SK-N-SH treated with all-trans-retinoic acid at 6 μM for 48 hours (cell line): ENCODE measurements at regions not wholly inside any gene's neighbourhood (a gene's known extent, or its start where the extent isn't known, plus 50 kb on each side); places are given as distances from the start of the nearest gene placed in this dataset.

Experiments
- ATAC-seq: fragments of 200-7000 bp; cut with Tn5 transposase; 3 replicates; pipeline ENCODE4 v1.9.1; 2020; ENCODE audit warnings: mild to moderate bottlenecking, moderate library complexity
- ARNTL ChIP-seq: fragments of 450-650 bp; formaldehyde crosslinking; IDR thresholded peaks from 2 replicates; pipeline ENCODE4 v1.5.0; 2020; ENCODE audit warnings: low read depth, mild to moderate bottlenecking, moderate library complexity, borderline replicate concordance
- BACH2 ChIP-seq: fragments of 250-450 bp; sonication (Bioruptor Pico); IDR thresholded peaks from 2 replicates; pipeline ENCODE4 v1.9.0; 2021; ENCODE audit warnings: mild to moderate bottlenecking, borderline replicate concordance
- CSDC2 ChIP-seq: fragments of 250-450 bp; sonication (Bioruptor Pico); IDR thresholded peaks from 2 replicates; pipeline ENCODE4 v1.5.0; 2020; ENCODE audit warnings: mild to moderate bottlenecking, moderate library complexity
- ESRRG ChIP-seq: fragments of 250-450 bp; sonication (Bioruptor Pico); IDR thresholded peaks from 2 replicates; pipeline ENCODE4 v1.6.1; 2021; ENCODE audit warnings: mild to moderate bottlenecking
- GLIS3 ChIP-seq: fragments of 250-450 bp; sonication (Bioruptor Pico); IDR thresholded peaks from 2 replicates; pipeline ENCODE4 v1.5.0; 2020; ENCODE audit warnings: mild to moderate bottlenecking, moderate library complexity
- ISL1 ChIP-seq: fragments of 250-450 bp; sonication (Bioruptor Pico); IDR thresholded peaks from 2 replicates; pipeline ENCODE4 v2.1.2; 2022; ENCODE audit warnings: mild to moderate bottlenecking, moderate library complexity
- OSR1 ChIP-seq: fragments of 250-450 bp; sonication (Bioruptor Pico); IDR thresholded peaks from 2 replicates; pipeline ENCODE4 v1.8.0; 2022; ENCODE audit warnings: moderate library complexity, mild to moderate bottlenecking, inconsistent platforms
- PPARA ChIP-seq: fragments of 250-450 bp; sonication (Bioruptor Pico); IDR thresholded peaks from 2 replicates; pipeline ENCODE4 v1.5.0; 2020; ENCODE audit warnings: mild to moderate bottlenecking, borderline replicate concordance
- RARB ChIP-seq: fragments of 250-450 bp; sonication (Bioruptor Pico); IDR thresholded peaks from 2 replicates; pipeline ENCODE4 v1.8.0; 2021; ENCODE audit warnings: mild to moderate bottlenecking, moderate library complexity
- SNAI2 ChIP-seq: fragments of 250-450 bp; sonication (Bioruptor Pico); IDR thresholded peaks from 2 replicates; pipeline ENCODE4 v1.5.0; 2020; ENCODE audit warnings: mild to moderate bottlenecking, moderate library complexity
- TCF4 ChIP-seq: fragments of 250-450 bp; sonication (Bioruptor Pico); IDR thresholded peaks from 2 replicates; pipeline ENCODE4 v1.8.0; 2021; ENCODE audit warnings: mild to moderate bottlenecking, moderate library complexity, borderline replicate concordance
- TOX ChIP-seq: fragments of 250-450 bp; sonication (Bioruptor Pico); IDR thresholded peaks from 2 replicates; pipeline ENCODE4 v1.8.0; 2021; ENCODE audit warnings: mild to moderate bottlenecking, moderate library complexity, borderline replicate concordance
- ZC3H10 ChIP-seq: fragments of 250-450 bp; sonication (Bioruptor Pico); IDR thresholded peaks from 2 replicates; pipeline ENCODE4 v1.5.1; 2021; ENCODE audit warnings: mild to moderate bottlenecking, moderate library complexity
- ZFP3 ChIP-seq: fragments of 250-450 bp; sonication (Bioruptor Pico); IDR thresholded peaks from 2 replicates; pipeline ENCODE4 v1.5.0; 2020; ENCODE audit warnings: mild to moderate bottlenecking, moderate library complexity
- ZFP30 ChIP-seq: fragments of 450-650 bp; formaldehyde crosslinking; IDR thresholded peaks from 2 replicates; pipeline ENCODE4 v1.5.0; 2022; ENCODE audit warnings: mild to moderate bottlenecking, moderate library complexity
- ZNF565 ChIP-seq: fragments of 450-650 bp; formaldehyde crosslinking; conservative IDR thresholded peaks from 2 replicates; pipeline ENCODE4 v1.5.0; 2020; ENCODE audit warnings: low read depth, mild to moderate bottlenecking, moderate library complexity
- ZNF70 ChIP-seq: fragments of 450-650 bp; formaldehyde crosslinking; IDR thresholded peaks from 2 replicates; pipeline ENCODE4 v1.5.0; 2020; ENCODE audit warnings: mild to moderate bottlenecking, moderate library complexity
- ZNF8 ChIP-seq: fragments of 450-650 bp; formaldehyde crosslinking; IDR thresholded peaks from 2 replicates; pipeline ENCODE4 v1.5.0; 2020; ENCODE audit warnings: mild to moderate bottlenecking, moderate library complexity
- TF ChIP-seq, protein P1 (sequence below): fragments of 250-450 bp; sonication (Bioruptor Pico); IDR thresholded peaks from 2 replicates; pipeline ENCODE4 v1.5.1; 2020; ENCODE audit warnings: low read depth, mild to moderate bottlenecking, moderate library complexity
- TF ChIP-seq, protein P2 (sequence below): fragments of 250-450 bp; sonication (Bioruptor Pico); IDR thresholded peaks from 2 replicates; pipeline ENCODE4 v1.8.0; 2020; ENCODE audit warnings: mild to moderate bottlenecking, moderate library complexity, borderline replicate concordance
- TF ChIP-seq, protein P3 (sequence below): fragments of 250-450 bp; sonication (Bioruptor Pico); IDR thresholded peaks from 2 replicates; pipeline ENCODE4 v1.5.0; 2020; ENCODE audit warnings: mild to moderate bottlenecking, moderate library complexity
- TF ChIP-seq, protein P4 (sequence below): fragments of 250-450 bp; sonication (Bioruptor Pico); IDR thresholded peaks from 2 replicates; pipeline ENCODE4 v1.5.1; 2021; ENCODE audit warnings: mild to moderate bottlenecking, moderate library complexity

DNA sequence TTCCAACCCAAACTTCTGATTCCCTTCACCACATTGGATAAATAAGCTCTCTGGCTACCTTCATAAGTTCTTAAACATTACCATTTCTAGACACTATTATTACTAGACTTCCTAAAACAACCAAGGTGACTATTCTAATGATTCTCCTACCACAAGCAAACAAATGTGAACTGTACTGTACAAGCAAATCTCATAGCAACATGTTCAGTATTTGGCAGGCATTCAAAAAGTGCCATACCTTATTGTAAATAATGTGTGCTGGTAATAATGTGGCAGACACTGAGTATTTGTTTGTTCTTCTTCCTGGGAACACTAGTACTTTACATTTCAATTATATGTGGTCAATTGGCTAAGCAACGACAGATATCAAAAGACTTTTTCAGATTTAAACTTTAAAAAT, 986.0 kb upstream of the SPRY2 start:
- no peak for ATAC-seq
- TF ChIP-seq ZFP30 (CRISPR knock-in tag) (no peak), RARB (CRISPR knock-in tag) (no peak), OSR1 (CRISPR knock-in tag) (no peak), ZNF70 (CRISPR knock-in tag) (no peak), TCF4 (CRISPR knock-in tag) (no peak), TOX (CRISPR knock-in tag) (no peak), GLIS3 (CRISPR knock-in tag) (no peak), SNAI2 (no peak), ZNF565 (CRISPR knock-in tag) (no peak), ZC3H10 (CRISPR knock-in tag) (no peak), CSDC2 (CRISPR knock-in tag) (no peak), ZFP3 (CRISPR knock-in tag) (no peak), BACH2 (CRISPR knock-in tag) (no peak)
- TF ChIP-seq, protein P1, sequence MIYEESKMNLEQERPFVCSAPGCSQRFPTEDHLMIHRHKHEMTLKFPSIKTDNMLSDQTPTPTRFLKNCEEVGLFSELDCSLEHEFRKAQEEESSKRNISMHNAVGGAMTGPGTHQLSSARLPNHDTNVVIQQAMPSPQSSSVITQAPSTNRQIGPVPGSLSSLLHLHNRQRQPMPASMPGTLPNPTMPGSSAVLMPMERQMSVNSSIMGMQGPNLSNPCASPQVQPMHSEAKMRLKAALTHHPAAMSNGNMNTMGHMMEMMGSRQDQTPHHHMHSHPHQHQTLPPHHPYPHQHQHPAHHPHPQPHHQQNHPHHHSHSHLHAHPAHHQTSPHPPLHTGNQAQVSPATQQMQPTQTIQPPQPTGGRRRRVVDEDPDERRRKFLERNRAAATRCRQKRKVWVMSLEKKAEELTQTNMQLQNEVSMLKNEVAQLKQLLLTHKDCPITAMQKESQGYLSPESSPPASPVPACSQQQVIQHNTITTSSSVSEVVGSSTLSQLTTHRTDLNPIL = no peak
- TF ChIP-seq, protein P2, sequence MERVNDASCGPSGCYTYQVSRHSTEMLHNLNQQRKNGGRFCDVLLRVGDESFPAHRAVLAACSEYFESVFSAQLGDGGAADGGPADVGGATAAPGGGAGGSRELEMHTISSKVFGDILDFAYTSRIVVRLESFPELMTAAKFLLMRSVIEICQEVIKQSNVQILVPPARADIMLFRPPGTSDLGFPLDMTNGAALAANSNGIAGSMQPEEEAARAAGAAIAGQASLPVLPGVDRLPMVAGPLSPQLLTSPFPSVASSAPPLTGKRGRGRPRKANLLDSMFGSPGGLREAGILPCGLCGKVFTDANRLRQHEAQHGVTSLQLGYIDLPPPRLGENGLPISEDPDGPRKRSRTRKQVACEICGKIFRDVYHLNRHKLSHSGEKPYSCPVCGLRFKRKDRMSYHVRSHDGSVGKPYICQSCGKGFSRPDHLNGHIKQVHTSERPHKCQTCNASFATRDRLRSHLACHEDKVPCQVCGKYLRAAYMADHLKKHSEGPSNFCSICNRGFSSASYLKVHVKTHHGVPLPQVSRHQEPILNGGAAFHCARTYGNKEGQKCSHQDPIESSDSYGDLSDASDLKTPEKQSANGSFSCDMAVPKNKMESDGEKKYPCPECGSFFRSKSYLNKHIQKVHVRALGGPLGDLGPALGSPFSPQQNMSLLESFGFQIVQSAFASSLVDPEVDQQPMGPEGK = no peak
- TF ChIP-seq, protein P3, sequence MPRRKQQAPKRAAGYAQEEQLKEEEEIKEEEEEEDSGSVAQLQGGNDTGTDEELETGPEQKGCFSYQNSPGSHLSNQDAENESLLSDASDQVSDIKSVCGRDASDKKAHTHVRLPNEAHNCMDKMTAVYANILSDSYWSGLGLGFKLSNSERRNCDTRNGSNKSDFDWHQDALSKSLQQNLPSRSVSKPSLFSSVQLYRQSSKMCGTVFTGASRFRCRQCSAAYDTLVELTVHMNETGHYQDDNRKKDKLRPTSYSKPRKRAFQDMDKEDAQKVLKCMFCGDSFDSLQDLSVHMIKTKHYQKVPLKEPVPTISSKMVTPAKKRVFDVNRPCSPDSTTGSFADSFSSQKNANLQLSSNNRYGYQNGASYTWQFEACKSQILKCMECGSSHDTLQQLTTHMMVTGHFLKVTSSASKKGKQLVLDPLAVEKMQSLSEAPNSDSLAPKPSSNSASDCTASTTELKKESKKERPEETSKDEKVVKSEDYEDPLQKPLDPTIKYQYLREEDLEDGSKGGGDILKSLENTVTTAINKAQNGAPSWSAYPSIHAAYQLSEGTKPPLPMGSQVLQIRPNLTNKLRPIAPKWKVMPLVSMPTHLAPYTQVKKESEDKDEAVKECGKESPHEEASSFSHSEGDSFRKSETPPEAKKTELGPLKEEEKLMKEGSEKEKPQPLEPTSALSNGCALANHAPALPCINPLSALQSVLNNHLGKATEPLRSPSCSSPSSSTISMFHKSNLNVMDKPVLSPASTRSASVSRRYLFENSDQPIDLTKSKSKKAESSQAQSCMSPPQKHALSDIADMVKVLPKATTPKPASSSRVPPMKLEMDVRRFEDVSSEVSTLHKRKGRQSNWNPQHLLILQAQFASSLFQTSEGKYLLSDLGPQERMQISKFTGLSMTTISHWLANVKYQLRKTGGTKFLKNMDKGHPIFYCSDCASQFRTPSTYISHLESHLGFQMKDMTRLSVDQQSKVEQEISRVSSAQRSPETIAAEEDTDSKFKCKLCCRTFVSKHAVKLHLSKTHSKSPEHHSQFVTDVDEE = no peak
- TF ChIP-seq, protein P4, sequence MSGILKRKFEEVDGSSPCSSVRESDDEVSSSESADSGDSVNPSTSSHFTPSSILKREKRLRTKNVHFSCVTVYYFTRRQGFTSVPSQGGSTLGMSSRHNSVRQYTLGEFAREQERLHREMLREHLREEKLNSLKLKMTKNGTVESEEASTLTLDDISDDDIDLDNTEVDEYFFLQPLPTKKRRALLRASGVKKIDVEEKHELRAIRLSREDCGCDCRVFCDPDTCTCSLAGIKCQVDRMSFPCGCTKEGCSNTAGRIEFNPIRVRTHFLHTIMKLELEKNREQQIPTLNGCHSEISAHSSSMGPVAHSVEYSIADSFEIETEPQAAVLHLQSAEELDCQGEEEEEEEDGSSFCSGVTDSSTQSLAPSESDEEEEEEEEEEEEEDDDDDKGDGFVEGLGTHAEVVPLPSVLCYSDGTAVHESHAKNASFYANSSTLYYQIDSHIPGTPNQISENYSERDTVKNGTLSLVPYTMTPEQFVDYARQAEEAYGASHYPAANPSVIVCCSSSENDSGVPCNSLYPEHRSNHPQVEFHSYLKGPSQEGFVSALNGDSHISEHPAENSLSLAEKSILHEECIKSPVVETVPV = no peak

DNA sequence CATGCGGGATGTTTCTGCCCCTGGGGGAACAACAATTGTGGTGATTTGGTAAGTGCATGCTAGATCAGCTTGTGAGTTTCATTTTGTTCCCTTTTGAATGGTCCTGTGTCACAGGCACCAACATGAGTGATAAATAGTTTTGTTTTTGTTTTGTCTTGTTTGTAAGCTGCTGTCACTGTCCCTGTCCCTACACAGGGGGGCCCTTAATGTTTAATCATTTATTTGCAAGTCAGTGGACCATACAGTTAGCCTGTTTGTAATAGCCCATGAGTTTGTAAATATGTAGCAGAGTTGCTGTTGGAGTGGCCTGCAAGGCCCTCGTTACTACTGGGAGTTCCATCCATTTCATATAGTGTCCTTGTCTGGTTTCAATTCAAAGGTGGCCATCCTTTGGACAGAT, 979.6 kb upstream of the SPRY2 start:
- no peak for TF ChIP-seq OSR1 (CRISPR knock-in tag)
- TF ChIP-seq, protein P3 = no peak
- TF ChIP-seq, protein P2 = no peak
- TF ChIP-seq ZFP30 (CRISPR knock-in tag) = no peak
- no peak for ATAC-seq

DNA sequence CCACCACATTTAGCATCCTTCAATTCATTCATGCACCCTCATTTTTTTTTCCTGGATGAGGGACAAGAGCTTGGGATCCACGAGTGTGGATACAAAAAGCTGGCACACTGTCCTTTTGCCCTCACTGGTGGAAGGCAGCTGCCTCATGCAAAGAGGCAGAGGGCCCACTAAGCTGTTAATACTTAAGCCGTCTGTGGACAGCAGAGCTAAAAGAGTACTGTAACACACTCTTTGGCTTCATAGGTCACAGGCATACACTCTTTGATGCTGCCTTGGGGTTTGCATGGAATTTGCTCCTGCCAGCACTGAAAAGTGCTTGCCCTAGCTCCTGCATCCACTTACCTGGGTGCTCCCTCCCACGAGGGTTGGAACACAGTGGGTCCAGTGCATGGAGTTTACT, 978.4 kb upstream of the SPRY2 start:
- ATAC-seq = no peak
- no peak for TF ChIP-seq ZNF70 (CRISPR knock-in tag)
- TF ChIP-seq PPARA (CRISPR knock-in tag) = no peak
- no peak for TF ChIP-seq ARNTL (CRISPR knock-in tag)
- TF ChIP-seq RARB (CRISPR knock-in tag) = no peak
- no peak for TF ChIP-seq TCF4 (CRISPR knock-in tag)
- TF ChIP-seq ISL1 (CRISPR knock-in tag) = no peak
- no peak for TF ChIP-seq TOX (CRISPR knock-in tag)
- TF ChIP-seq ESRRG (CRISPR knock-in tag) = no peak
- TF ChIP-seq BACH2 (CRISPR knock-in tag) = no peak
- TF ChIP-seq, protein P3 = no peak
- no peak for TF ChIP-seq SNAI2
- no peak for TF ChIP-seq ZC3H10 (CRISPR knock-in tag)
- no peak for TF ChIP-seq ZNF8 (CRISPR knock-in tag)
